ENCODE measurements at regions not wholly inside any gene's neighbourhood (a gene's known extent, or its start where the extent isn't known, plus 50 kb on each side); places are given as distances from the start of the nearest gene placed in this dataset.
"Not testable (repeated sequence)": the region's sequence is repeated elsewhere in the genome, so short reads cannot be mapped to it uniquely, and the experiment has no call there.

GRCh38 chr14:87607056-87607455 is 385.9 kb downstream of the GALC start:
- DNase-seq; H3K4me3 ChIP-seq (ENCODE audit: insufficient read depth, low read depth, low read length); H3K23ac ChIP-seq (ENCODE audit: low read depth, low read length); H3K18ac ChIP-seq (ENCODE audit: low read depth, low read length); dilution Hi-C loops (cut with HindIII; ENCODE audit: low sequenced_read_pairs, unreplicated experiment); H4K5ac ChIP-seq (ENCODE audit: low read depth, low read length); in situ Hi-C loops (cut with MboI; ENCODE audit: low sequenced_read_pairs); H3K4ac ChIP-seq (ENCODE audit: low read depth, low read length); H3K36me3 ChIP-seq (ENCODE audit: control insufficient read depth, insufficient read depth, low read length); ATAC-seq (ENCODE audit: low read depth); H3K79me1 ChIP-seq (ENCODE audit: low read depth in 1 of 2, low read length in 2 of 2); H3K27ac ChIP-seq (ENCODE audit: insufficient read depth, low read length); H4K91ac ChIP-seq (ENCODE audit: insufficient read depth, low read depth, low read length); H4K20me1 ChIP-seq (ENCODE audit: insufficient read depth, low read length); H2AFZ ChIP-seq (replicated peaks; ENCODE audit: low read length, poor library complexity); POLR2A ChIA-PET (ENCODE audit: unreplicated experiment); H2BK5ac ChIP-seq (ENCODE audit: low read depth, low read length, poor library complexity, severe bottlenecking); H3K9me1 ChIP-seq (ENCODE audit: insufficient read depth, low read length); intact Hi-C loops (cut with micrococcal nuclease); H2BK15ac ChIP-seq (ENCODE audit: low read depth, low read length); H3K4me2 ChIP-seq (ENCODE audit: low read depth, low read length); H3K27me3 ChIP-seq (ENCODE audit: control insufficient read depth, insufficient read depth, low read length); H2AK9ac ChIP-seq (replicated peaks; ENCODE audit: low read depth, low read length, poor library complexity); H3K9ac ChIP-seq (ENCODE audit: low read depth, low read length); BruUV-seq (replicated peaks); H2BK20ac ChIP-seq (ENCODE audit: low read depth, low read length); CTCF ChIA-PET; H3K56ac ChIP-seq (ENCODE audit: extremely low read depth, insufficient read depth, low read length); H2BK120ac ChIP-seq (ENCODE audit: low read depth, low read length); H2AK5ac ChIP-seq (ENCODE audit: low read depth, low read length); H3K14ac ChIP-seq (replicated peaks; ENCODE audit: low read depth, low read length); H3K4me1 ChIP-seq (ENCODE audit: control insufficient read depth, insufficient read depth, low read length); H4K8ac ChIP-seq (ENCODE audit: low read depth in 2 of 2, low read length in 2 of 2): not testable (repeated sequence)
- H3K9me3 ChIP-seq (ENCODE audit: control insufficient read depth, insufficient read depth, low read length), result peaks cover 12% of the 10 kb centered on the region
- WGBS, 2 experiments (ENCODE audit: extremely low coverage in 2 of 2, insufficient read length in 1 of 2), result no CpG with 5 or more reads among the region's 3 CpGs

Measured in IMR-90 (cell line).